Right lobe of liver (tissue), 6 donors: ENCODE measurements at regions not wholly inside any gene's neighbourhood (a gene's known extent, or its start where the extent isn't known, plus 50 kb on each side); places are given as distances from the start of the nearest gene placed in this dataset.
"Not testable (repeated sequence)": the region's sequence is repeated elsewhere in the genome, so short reads cannot be mapped to it uniquely, and the experiment has no call there.

Experiments used
- ATAC-seq, 4 donors: fragments of 200-7000 bp; cut with Tn5 transposase; one replicate each; pipeline ENCODE4 v1.9.1; 2020; ENCODE audit warnings: mild to moderate bottlenecking in 4 of 4, moderate library complexity in 4 of 4
- DNase-seq, 3 donors: peaks; one replicate each; pipeline ENCODE4 v3.0.0-alpha.2; 2020
- H3K27ac ChIP-seq, 3 donors: fragments of 200-600 bp; one replicate each; pipeline ENCODE4 v1.8.0; 2022
- H3K27me3 ChIP-seq, 2 donors: fragments of 200-600 bp; one replicate each; pipeline ENCODE4 v1.8.0; 2022
- H3K36me3 ChIP-seq, 4 donors: fragments of 200-600 bp; sonication (generic) in 1 of 4; one replicate each; pipeline versions ENCODE4 v1.5.1 to v1.8.0; 2017 to 2022; ENCODE audit warnings: control low read depth in 1 of 4
- H3K4me1 ChIP-seq, 4 donors: fragments of 200-600 bp; sonication (generic) in 1 of 4; one replicate each; pipeline versions ENCODE4 v1.5.1 to v1.8.0; 2017 to 2022; ENCODE audit warnings: control low read depth in 1 of 4
- H3K4me3 ChIP-seq, 3 donors: fragments of 200-600 bp; one replicate each; pipeline ENCODE4 v1.8.0; 2022
- H3K9me3 ChIP-seq, 4 donors: fragments of 200-600 bp; sonication (generic) in 1 of 4; one replicate each; pipeline versions ENCODE4 v1.5.1 to v1.8.0; 2017 to 2022; ENCODE audit warnings: control low read depth in 1 of 4
- CTCF ChIP-seq, 4 donors: fragments of 200-600 bp in 3 of 4; fragments of 450-650 bp in 1 of 4; IDR thresholded peaks; one replicate each; pipeline versions ENCODE4 v1.5.1 to v1.8.0; 2016 to 2022; ENCODE audit warnings: antibody characterized with exemption in 4 of 4, mild to moderate bottlenecking in 2 of 4
- POLR2A ChIP-seq: fragments of 450-650 bp; IDR thresholded peaks from one replicate; pipeline ENCODE4 v1.6.1; 2017; ENCODE audit warnings: antibody characterized with exemption, mild to moderate bottlenecking
- WGBS: methylation state at CpG from one replicate; pipeline ENCODE4 v1.1.6; 2018; ENCODE audit warnings: low coverage, low lambda C conversion rate; ENCODE audit not compliant: insufficient coverage; ENCODE audit errors: missing lambda C conversion rate; 5-methylcytosine and 5-hydroxymethylcytosine counted together
- intact Hi-C, 2 donors: fragments of 100-400 bp; cut with DNase I; formaldehyde crosslinking; loops; one replicate each; pipeline versions ENCODE4 v1.11.2 to v1.14.1; 2022
- donor health status: DM: no; HTN: yes; CAD: no.
- donor health status: DM: no; HTN: no; CAD: no.
- donor health status: DM: no; HTN: no; CAD: no.
- donor health status: DM: no; HTN: yes; CAD: no.
- donor health status: DM: no; HTN: yes; CAD: no.

- Histone ChIP-seq H3K4me3 (peak overlapping the region; percentile 26 to 45 (median 39)), H3K4me1 (peaks cover 0 to 23% (median 8%) of the 10 kb centered on the region in 4 donors), H3K9me3 (no peaks in the 10 kb centered on the region), H3K27ac (peak overlapping the region; percentile 71 to 94 (median 85)), H3K27me3 (no peaks in the 10 kb centered on the region), H3K36me3 (no peaks in the 10 kb centered on the region)
- TF ChIP-seq CTCF (IDR thresholded peaks at IDR 0.05) (peak; percentile 95 to 99 (median 96)), POLR2A (peak; percentile 52)
- ATAC-seq (peak; percentile 92 to 94 (median 94)), DNase-seq (peak; percentile 88 to 93 (median 92))
- WGBS = under 1% methylated on average over 13 of the region's 29 CpGs
- intact Hi-C loops = no loop called here
These were observed 81.5 kb upstream of the PPM1B start for GRCh38 chr2:44087036-44087713.

GRCh38 chr2:44087714-44088092 lies 81.0 kb upstream of the PPM1B start:
- peak; percentile 15 to 37 (median 28) for ATAC-seq
- WGBS = 25% methylated on average over 2 of the region's 4 CpGs
- H3K4me1 ChIP-seq = peaks cover 0 to 18% (median 5%) of the 10 kb centered on the region in 4 donors
- intact Hi-C loops = no loop called here
- no peaks in the 10 kb centered on the region for H3K9me3 ChIP-seq
- no peak for DNase-seq
- peak overlapping the region; percentile 26 to 45 (median 39) for H3K4me3 ChIP-seq
- H3K27ac ChIP-seq = peak overlapping the region; percentile 71 to 94 (median 85)
- no peaks in the 10 kb centered on the region for H3K27me3 ChIP-seq
- no peaks in the 10 kb centered on the region for H3K36me3 ChIP-seq
- TF ChIP-seq POLR2A = no peak
- no peak for TF ChIP-seq CTCF (IDR thresholded peaks at IDR 0.05)

DNA sequence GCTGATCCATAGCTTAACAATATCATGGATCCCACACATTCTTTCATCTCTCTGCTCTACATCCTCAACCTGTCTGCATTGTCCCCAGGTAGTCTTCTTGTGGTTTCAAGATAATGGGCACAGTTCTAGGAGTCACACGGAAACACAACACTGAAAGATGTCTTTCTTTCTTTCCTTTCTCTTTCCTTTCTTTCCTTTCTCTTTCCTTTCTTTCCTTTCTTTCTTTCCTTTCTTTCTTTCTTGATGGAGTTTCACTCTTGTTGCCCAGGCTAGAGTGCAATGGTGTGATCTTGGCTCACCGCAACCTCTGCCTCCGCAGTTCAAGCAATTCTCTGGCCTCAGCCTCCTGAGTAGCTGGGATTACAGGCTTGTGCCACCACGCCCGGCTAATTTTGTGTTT lies 76.2 kb upstream of the PPM1B start:
- WGBS = 89% methylated on average over 1 of the region's 5 CpGs
- H3K27ac ChIP-seq, H3K9me3 ChIP-seq, H3K4me1 ChIP-seq, DNase-seq, H3K27me3 ChIP-seq, ATAC-seq, intact Hi-C loops, H3K36me3 ChIP-seq, H3K4me3 ChIP-seq: not testable (repeated sequence)

GRCh38 chr2:44093970-44094369 lies 74.7 kb upstream of the PPM1B start:
- ATAC-seq (no peak), DNase-seq (no peak)
- Histone ChIP-seq H3K4me1 (no peaks in the 10 kb centered on the region), H3K9me3 (no peaks in the 10 kb centered on the region), H3K27ac (no peak overlapping the region), H3K36me3 (no peaks in the 10 kb centered on the region), H3K27me3 (no peaks in the 10 kb centered on the region), H3K4me3 (no peak overlapping the region)
- intact Hi-C loops = no loop called here
- 76% methylated on average over 3 of the region's 3 CpGs for WGBS
- no peak for TF ChIP-seq CTCF (IDR thresholded peaks at IDR 0.05)
- no peak for TF ChIP-seq POLR2A

GRCh38 chr2:44097322-44097907 lies 71.3 kb upstream of the PPM1B start:
- intact Hi-C loops = no loop called here
- ATAC-seq (peak in 2 of 4 donors; percentile 37 to 76), DNase-seq (no peak)
- Histone ChIP-seq H3K27ac (no peak overlapping the region), H3K9me3 (no peaks in the 10 kb centered on the region), H3K36me3 (no peaks in the 10 kb centered on the region), H3K4me3 (no peak overlapping the region), H3K27me3 (no peaks in the 10 kb centered on the region), H3K4me1 (no peaks in the 10 kb centered on the region)
- TF ChIP-seq POLR2A (no peak), CTCF (IDR thresholded peaks at IDR 0.05) (no peak)
- WGBS = 61% methylated on average over 6 of the region's 6 CpGs
